Bronchial epithelial cell (primary cell): ENCODE measurements at regions not wholly inside any gene's neighbourhood (a gene's known extent, or its start where the extent isn't known, plus 50 kb on each side); places are given as distances from the start of the nearest gene placed in this dataset.

Source experiments
- DNase-seq: peaks from one replicate; pipeline ENCODE4 v3.0.0-alpha.2; 2010; ENCODE audit warnings: low read depth
- FAIRE-seq: peaks from 2 replicates; lab custom pipeline; 2011; peaks lifted over from hg19 to GRCh38; lab: Jason Lieb, UNC
- H3K27me3 ChIP-seq: 2 replicates; pipeline ENCODE4 v1.5.1; 2011; ENCODE audit warnings: low read length; ENCODE audit not compliant: control insufficient read depth, insufficient read depth
- H3K36me3 ChIP-seq: 2 replicates; pipeline ENCODE4 v1.5.1; 2011; ENCODE audit warnings: low read length; ENCODE audit not compliant: control insufficient read depth, insufficient read depth
- H3K4me3 ChIP-seq: 2 replicates; pipeline ENCODE4 v1.5.1; 2011; ENCODE audit warnings: mild to moderate bottlenecking, low read depth, low read length, control low read depth
- CTCF ChIP-seq: IDR thresholded peaks from 2 replicates; pipeline ENCODE4 v1.5.1; 2011; ENCODE audit warnings: mild to moderate bottlenecking, moderate library complexity, low read length, control low read depth, inconsistent platforms; ENCODE audit not compliant: insufficient read depth, severe bottlenecking

- H3K36me3 ChIP-seq: no peaks in the 10 kb centered on the region
- no peak for DNase-seq
- no peak for FAIRE-seq
- no peaks in the 10 kb centered on the region for H3K27me3 ChIP-seq
- no peak for TF ChIP-seq CTCF
- no peak overlapping the region for H3K4me3 ChIP-seq
Measured at GRCh38 chr7:34333184-34333583, 324.8 kb upstream of the NPSR1 start.

- no peak for FAIRE-seq
- Histone ChIP-seq H3K36me3 (no peaks in the 10 kb centered on the region), H3K4me3 (no peak overlapping the region), H3K27me3 (no peaks in the 10 kb centered on the region)
- TF ChIP-seq CTCF: no peak
- no peak for DNase-seq
Measured at GRCh38 chr7:34333925-34334324, 324.1 kb upstream of the NPSR1 start.

- Histone ChIP-seq H3K4me3 (no peak overlapping the region), H3K27me3 (no peaks in the 10 kb centered on the region), H3K36me3 (no peaks in the 10 kb centered on the region)
- no peak for FAIRE-seq
- no peak for TF ChIP-seq CTCF
- DNase-seq: peak; percentile 50
Measured at GRCh38 chr7:34337163-34337562, 320.9 kb upstream of the NPSR1 start.

- DNase-seq: peak; percentile 81
- H3K36me3 ChIP-seq: no peaks in the 10 kb centered on the region
- no peaks in the 10 kb centered on the region for H3K27me3 ChIP-seq
- H3K4me3 ChIP-seq: no peak overlapping the region
- FAIRE-seq: peak; percentile 80
- no peak for TF ChIP-seq CTCF
Measured at GRCh38 chr7:34338961-34339526, 319.0 kb upstream of the NPSR1 start.

- TF ChIP-seq CTCF: no peak
- Histone ChIP-seq H3K4me3 (no peak overlapping the region), H3K36me3 (no peaks in the 10 kb centered on the region), H3K27me3 (no peaks in the 10 kb centered on the region)
- FAIRE-seq (no peak), DNase-seq (peak; percentile 82)
Measured at GRCh38 chr7:34341326-34341725, 316.7 kb upstream of the NPSR1 start.

GRCh38 chr7:34342387-34342786, 315.6 kb upstream of the NPSR1 start:
- FAIRE-seq (no peak), DNase-seq (no peak)
- TF ChIP-seq CTCF: no peak
- Histone ChIP-seq H3K4me3 (no peak overlapping the region), H3K36me3 (no peaks in the 10 kb centered on the region), H3K27me3 (no peaks in the 10 kb centered on the region)
